ENCODE measurements at regions not wholly inside any gene's neighbourhood (a gene's known extent, or its start where the extent isn't known, plus 50 kb on each side); places are given as distances from the start of the nearest gene placed in this dataset.

GRCh38 chr6:18602931-18603330 is 215.8 kb downstream of the RNF144B start:
- FAIRE-seq (no peak), DNase-seq (ENCODE audit: extremely low read depth in 1 of 4, low spot score in 3 of 4) (no peak), ATAC-seq (no peak)
- Histone ChIP-seq H3K9me1 (ENCODE audit: control insufficient read depth, insufficient read depth, low read length) (no peaks in the 10 kb centered on the region), H4K20me1 (replicated peaks; ENCODE audit: control insufficient read depth, insufficient read depth, low read length) (no peaks in the 10 kb centered on the region), H3K4me1 (replicated peaks in 1 of 2; ENCODE audit: control insufficient read depth in 2 of 2, insufficient read depth in 2 of 2, low read length in 2 of 2) (no peaks in the 10 kb centered on the region), H3K27ac (ENCODE audit: extremely low read depth, low read depth, low read length) (no peak overlapping the region), H3K27me3 (ENCODE audit: control insufficient read depth in 2 of 2, insufficient read depth in 2 of 2, low read length in 2 of 2) (no peaks in the 10 kb centered on the region), H3K4me3 (no peak overlapping the region), H3K79me2 (ENCODE audit: control insufficient read depth, insufficient read depth, low read length) (no peaks in the 10 kb centered on the region), H3K36me3 (ENCODE audit: control insufficient read depth, insufficient read depth, low read length) (no peaks in the 10 kb centered on the region), H3K9ac (ENCODE audit: insufficient read depth in 1 of 2, low read depth in 2 of 2, low read length in 2 of 2) (no peak overlapping the region), H3K4me2 (ENCODE audit: insufficient read depth, low read length) (no peak overlapping the region), H3K9me3 (replicated peaks; ENCODE audit: control insufficient read depth, insufficient read depth, low read depth, low read length) (no peaks in the 10 kb centered on the region), H2AFZ (ENCODE audit: low read depth, low read length) (no peak overlapping the region)
- no TSS peak for BruUV-seq (replicated peaks)
- intact Hi-C loops (cut with micrococcal nuclease) = no loop called here
- ChIA-PET CTCF (ENCODE audit: low intra/inter-chr PET ratio) (no interaction called here), POLR2A (no interaction called here)
- TF ChIP-seq U2AF1 (optimal IDR thresholded peaks at IDR 0.05; ENCODE audit: low read depth, low read length) (no peak), ZNF175 (CRISPR knock-in tag; IDR thresholded peaks at IDR 0.05; ENCODE audit: low read depth) (no peak), NFIX (CRISPR knock-in tag; IDR thresholded peaks at IDR 0.05; ENCODE audit: low read depth) (no peak), MCM2 (IDR thresholded peaks at IDR 0.05; ENCODE audit: low read depth) (no peak), RHOXF2B (CRISPR knock-in tag; conservative IDR thresholded peaks at IDR 0.05) (no peak), FOXK1 (CRISPR knock-in tag; IDR thresholded peaks at IDR 0.05; ENCODE audit: borderline replicate concordance) (no peak), ZMIZ1 (IDR thresholded peaks at IDR 0.05; ENCODE audit: low read depth in 2 of 2, low read length in 2 of 2) (no peak), ZNF444 (CRISPR knock-in tag; IDR thresholded peaks at IDR 0.05) (no peak), ZNF41 (CRISPR knock-in tag; conservative IDR thresholded peaks at IDR 0.05) (no peak), THRA (IDR thresholded peaks at IDR 0.05) (no peak), HDAC6 (IDR thresholded peaks at IDR 0.05; ENCODE audit: low read depth, low read length) (no peak), SREBF1 (IDR thresholded peaks at IDR 0.05; ENCODE audit: borderline replicate concordance, low read depth, low read length) (no peak), PTRF (tag; IDR thresholded peaks at IDR 0.05) (no peak)
- WGBS (ENCODE audit: insufficient coverage, low coverage, missing lambda C conversion rate) = 0% methylated on average over 2 of the region's 2 CpGs
- in situ Hi-C loops (cut with MboI) = no loop called here
